ENCODE measurements at regions not wholly inside any gene's neighbourhood (a gene's known extent, or its start where the extent isn't known, plus 50 kb on each side); places are given as distances from the start of the nearest gene placed in this dataset.
"Not testable (repeated sequence)": the region's sequence is repeated elsewhere in the genome, so short reads cannot be mapped to it uniquely, and the experiment has no call there.

DNA sequence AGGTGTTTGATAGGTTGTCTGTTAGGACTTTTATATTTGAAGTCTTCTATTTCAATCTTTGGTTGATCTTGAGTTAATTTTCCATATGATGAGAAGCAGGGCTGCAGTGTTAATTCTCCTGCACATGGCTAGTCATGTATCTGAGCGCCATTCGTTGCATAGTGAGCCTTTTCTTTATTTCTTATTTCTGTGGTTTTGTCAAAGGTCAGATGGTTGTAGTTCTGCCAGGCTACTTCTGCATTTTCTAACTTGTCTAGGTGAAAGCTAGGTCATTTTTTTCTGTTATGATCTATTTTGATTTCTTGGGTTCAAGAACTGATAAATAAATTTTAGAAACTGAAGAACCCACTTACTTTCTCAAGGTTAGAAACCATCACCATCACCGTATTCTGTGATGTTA lies 56.7 kb downstream of the CCDC74A start:
- Mint-ChIP-seq H3K4me1 (ENCODE audit: unreplicated experiment) (peaks cover 4% of the 10 kb centered on the region), H3K9me3 (ENCODE audit: unreplicated experiment) (no peaks in the 10 kb centered on the region), H3K27ac (ENCODE audit: unreplicated experiment) (no peak overlapping the region), H3K27me3 (ENCODE audit: unreplicated experiment) (peaks cover 1% of the 10 kb centered on the region), H3K4me3 (ENCODE audit: unreplicated experiment) (no peak overlapping the region), H3K36me3 (ENCODE audit: low read depth, unreplicated experiment) (no peaks in the 10 kb centered on the region)
- TF ChIP-seq, protein P1, sequence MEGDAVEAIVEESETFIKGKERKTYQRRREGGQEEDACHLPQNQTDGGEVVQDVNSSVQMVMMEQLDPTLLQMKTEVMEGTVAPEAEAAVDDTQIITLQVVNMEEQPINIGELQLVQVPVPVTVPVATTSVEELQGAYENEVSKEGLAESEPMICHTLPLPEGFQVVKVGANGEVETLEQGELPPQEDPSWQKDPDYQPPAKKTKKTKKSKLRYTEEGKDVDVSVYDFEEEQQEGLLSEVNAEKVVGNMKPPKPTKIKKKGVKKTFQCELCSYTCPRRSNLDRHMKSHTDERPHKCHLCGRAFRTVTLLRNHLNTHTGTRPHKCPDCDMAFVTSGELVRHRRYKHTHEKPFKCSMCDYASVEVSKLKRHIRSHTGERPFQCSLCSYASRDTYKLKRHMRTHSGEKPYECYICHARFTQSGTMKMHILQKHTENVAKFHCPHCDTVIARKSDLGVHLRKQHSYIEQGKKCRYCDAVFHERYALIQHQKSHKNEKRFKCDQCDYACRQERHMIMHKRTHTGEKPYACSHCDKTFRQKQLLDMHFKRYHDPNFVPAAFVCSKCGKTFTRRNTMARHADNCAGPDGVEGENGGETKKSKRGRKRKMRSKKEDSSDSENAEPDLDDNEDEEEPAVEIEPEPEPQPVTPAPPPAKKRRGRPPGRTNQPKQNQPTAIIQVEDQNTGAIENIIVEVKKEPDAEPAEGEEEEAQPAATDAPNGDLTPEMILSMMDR (IDR thresholded peaks at IDR 0.05; ENCODE audit: unreplicated experiment), result no peak
- no peak for DNase-seq (ENCODE audit: low spot score)

DNA sequence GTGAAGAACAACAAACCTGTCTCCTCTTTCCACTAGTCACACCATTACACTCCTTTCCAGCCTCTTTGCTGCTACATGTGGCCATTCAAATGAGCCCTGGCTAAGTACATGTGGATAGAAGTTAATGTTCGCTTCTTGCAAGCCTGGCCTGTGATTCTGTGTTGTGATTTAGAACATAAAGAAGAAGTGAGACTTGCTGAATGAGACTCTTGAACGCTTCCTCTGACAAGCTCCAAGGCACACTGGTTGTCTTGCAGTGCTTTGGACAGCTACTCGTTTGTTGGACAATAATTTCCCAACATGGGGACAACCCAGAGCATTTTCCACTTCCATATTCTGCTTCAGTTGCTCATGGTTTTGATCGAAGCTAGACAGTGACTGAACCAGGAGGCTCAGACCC lies 57.3 kb downstream of the CCDC74A start:
- TF ChIP-seq, protein P1 (IDR thresholded peaks at IDR 0.05; ENCODE audit: unreplicated experiment), result no peak
- peaks cover 7% of the 10 kb centered on the region for H3K4me1 Mint-ChIP-seq (ENCODE audit: unreplicated experiment)

DNA sequence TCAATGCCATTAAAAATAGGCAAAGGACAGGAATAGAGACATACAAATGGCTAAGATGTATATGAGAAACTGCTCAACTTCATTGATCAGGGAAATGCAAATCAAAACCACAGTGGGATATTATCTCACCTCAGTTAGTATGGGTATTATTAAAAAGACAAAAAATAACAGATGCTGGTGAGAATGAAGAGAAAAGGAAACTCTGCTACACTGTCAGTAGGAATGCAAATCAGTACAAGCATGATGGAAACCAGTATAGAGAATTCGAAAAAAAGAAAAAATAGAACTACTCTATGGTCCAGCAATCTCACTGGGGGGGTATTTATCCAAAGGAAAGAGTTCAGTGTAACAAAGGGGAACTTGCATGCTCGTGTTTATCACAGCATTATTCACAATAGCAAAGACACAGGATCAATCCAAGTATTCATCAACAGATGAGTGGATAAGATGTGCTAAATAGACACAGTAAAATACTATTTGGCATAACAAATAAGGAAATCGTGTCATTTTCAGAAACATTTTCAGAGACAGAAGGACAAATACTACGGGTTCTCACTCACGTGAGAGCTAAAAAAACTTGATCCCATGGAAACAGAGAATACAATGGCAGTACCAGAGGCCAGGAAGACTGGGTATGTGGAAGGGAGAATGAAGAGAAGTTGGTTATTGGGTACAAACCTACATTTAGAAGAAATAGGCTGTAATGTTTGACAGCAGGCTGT lies 60.6 kb downstream of the CCDC74A start:
- Mint-ChIP-seq H3K4me3 (ENCODE audit: unreplicated experiment) (no peak overlapping the region), H3K9me3 (ENCODE audit: unreplicated experiment) (no peaks in the 10 kb centered on the region), H3K4me1 (ENCODE audit: unreplicated experiment) (peaks cover 3% of the 10 kb centered on the region), H3K36me3 (ENCODE audit: low read depth, unreplicated experiment) (no peaks in the 10 kb centered on the region), H3K27me3 (ENCODE audit: unreplicated experiment) (peaks cover 3% of the 10 kb centered on the region), H3K27ac (ENCODE audit: unreplicated experiment) (no peak overlapping the region)
- TF ChIP-seq, protein P1 (IDR thresholded peaks at IDR 0.05; ENCODE audit: unreplicated experiment), result no peak
- DNase-seq (ENCODE audit: low spot score), result no peak

More for the DNA sequence above, 57.3 kb downstream of the CCDC74A start:
- H3K27me3 Mint-ChIP-seq (ENCODE audit: unreplicated experiment), result peaks cover 1% of the 10 kb centered on the region
- H3K4me3 Mint-ChIP-seq (ENCODE audit: unreplicated experiment), result no peak overlapping the region
- H3K9me3 Mint-ChIP-seq (ENCODE audit: unreplicated experiment), result no peaks in the 10 kb centered on the region
- no peaks in the 10 kb centered on the region for H3K36me3 Mint-ChIP-seq (ENCODE audit: low read depth, unreplicated experiment)
- no peak for DNase-seq (ENCODE audit: low spot score)
- no peak overlapping the region for H3K27ac Mint-ChIP-seq (ENCODE audit: unreplicated experiment)

DNA sequence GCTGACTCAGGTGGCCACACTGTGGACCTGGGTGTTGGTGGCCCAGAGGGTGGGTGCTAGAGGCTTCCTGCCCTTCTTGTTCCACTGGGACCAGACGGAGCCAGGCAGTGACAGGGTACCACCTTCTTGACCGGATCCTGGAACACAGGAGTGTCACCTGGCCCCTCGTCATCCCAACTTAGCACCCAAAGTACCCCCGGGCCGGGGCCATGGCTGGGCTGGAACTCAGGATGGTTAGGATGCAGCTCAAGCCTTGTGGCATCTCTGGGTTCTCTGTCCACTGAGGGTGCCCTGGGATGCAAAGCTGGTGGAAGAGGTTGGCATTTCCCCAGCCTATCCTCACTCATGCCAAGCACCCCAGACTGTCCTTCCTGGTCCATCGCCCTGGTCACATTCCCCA lies 61.4 kb downstream of the CCDC74A start:
- H3K9me3 Mint-ChIP-seq (ENCODE audit: unreplicated experiment); H3K4me3 Mint-ChIP-seq (ENCODE audit: unreplicated experiment); H3K36me3 Mint-ChIP-seq (ENCODE audit: low read depth, unreplicated experiment); H3K27ac Mint-ChIP-seq (ENCODE audit: unreplicated experiment); H3K4me1 Mint-ChIP-seq (ENCODE audit: unreplicated experiment); DNase-seq (ENCODE audit: low spot score); H3K27me3 Mint-ChIP-seq (ENCODE audit: unreplicated experiment): not testable (repeated sequence)

DNA sequence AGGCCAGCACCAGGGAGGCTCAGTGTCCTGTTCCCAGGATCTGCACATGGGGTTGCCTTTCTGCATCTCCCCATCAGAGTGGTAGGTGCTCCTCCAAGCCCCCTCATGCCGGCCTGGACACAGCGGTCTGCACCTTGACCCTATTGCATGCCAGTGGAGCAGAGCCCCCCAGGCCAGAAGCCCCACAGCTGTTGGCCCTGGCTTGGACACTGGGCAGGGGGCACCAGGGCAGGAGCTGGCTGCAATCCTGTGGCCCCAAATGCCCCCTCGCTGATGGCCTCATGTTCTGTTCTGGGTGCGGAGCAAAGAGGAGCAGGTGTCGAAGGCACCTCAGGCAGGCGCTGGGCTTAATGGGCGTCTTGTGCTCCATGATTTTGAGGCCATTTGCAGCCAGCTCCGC lies 62.7 kb downstream of the CCDC74A start:
- TF ChIP-seq, protein P1 (IDR thresholded peaks at IDR 0.05; ENCODE audit: unreplicated experiment), result no peak
- no peak for DNase-seq (ENCODE audit: low spot score)
- Mint-ChIP-seq H3K27ac (ENCODE audit: unreplicated experiment) (no peak overlapping the region), H3K4me1 (ENCODE audit: unreplicated experiment) (peaks cover 3% of the 10 kb centered on the region), H3K36me3 (ENCODE audit: low read depth, unreplicated experiment) (no peaks in the 10 kb centered on the region), H3K4me3 (ENCODE audit: unreplicated experiment) (no peak overlapping the region), H3K27me3 (ENCODE audit: unreplicated experiment) (peaks cover 3% of the 10 kb centered on the region), H3K9me3 (ENCODE audit: unreplicated experiment) (no peaks in the 10 kb centered on the region)
